Esophagus squamous epithelium (tissue), 5 donors: ENCODE measurements at regions not wholly inside any gene's neighbourhood (a gene's known extent, or its start where the extent isn't known, plus 50 kb on each side); places are given as distances from the start of the nearest gene placed in this dataset.

Experiments used
- DNase-seq: peaks from one replicate; lab custom pipeline; 2025; lab: John Stamatoyannopoulos, UW
- H3K27ac ChIP-seq, 4 donors: fragments of 200-600 bp; sonication (generic); one replicate each; pipeline ENCODE4 v1.5.1; 2016 to 2019; ENCODE audit warnings: mild to moderate bottlenecking in 1 of 4
- H3K27me3 ChIP-seq, 4 donors: fragments of 200-600 bp; sonication (generic); 1 replicate in 3 of 4; 2 replicates in 1 of 4; pipeline versions ENCODE4 v1.5.1 to v1.6.0; 2017 to 2021; ENCODE audit warnings: antibody characterized with exemption in 1 of 4
- H3K36me3 ChIP-seq, 3 donors: fragments of 200-600 bp; sonication (generic); one replicate each; pipeline ENCODE4 v1.5.1; 2016 to 2019
- H3K4me1 ChIP-seq, 3 donors: fragments of 200-600 bp; sonication (generic); one replicate each; pipeline ENCODE4 v1.5.1; 2017 to 2019
- H3K4me3 ChIP-seq, 4 donors: fragments of 200-600 bp; sonication (generic); 1 replicate in 3 of 4; 2 replicates in 1 of 4; pipeline ENCODE4 v1.5.1; 2016 to 2019; ENCODE audit warnings: mild to moderate bottlenecking in 2 of 4, moderate library complexity in 1 of 4
- H3K9me3 ChIP-seq, 3 donors: fragments of 200-600 bp; sonication (generic); one replicate each; pipeline ENCODE4 v1.5.1; 2016 to 2019
- CTCF ChIP-seq, 6 experiments: fragments of 450-650 bp in 4 of 6; fragments of 200-600 bp in 2 of 6; sonication (generic) in 2 of 6; IDR thresholded peaks; one replicate each; pipeline ENCODE4 v1.5.1; 2016 to 2019; ENCODE audit warnings: antibody characterized with exemption in 6 of 6, mild to moderate bottlenecking in 4 of 6, moderate library complexity in 4 of 6
- POLR2A ChIP-seq, 4 donors: fragments of 450-650 bp; IDR thresholded peaks; one replicate each; pipeline ENCODE4 v1.6.1; 2017; ENCODE audit warnings: antibody characterized with exemption in 4 of 4, mild to moderate bottlenecking in 4 of 4, moderate library complexity in 3 of 4
- WGBS, 2 donors: methylation state at CpG; one replicate each; pipeline ENCODE4 v1.1.5; 2018; 5-methylcytosine and 5-hydroxymethylcytosine counted together
- intact Hi-C: fragments of 100-400 bp; cut with DNase I; formaldehyde crosslinking; loops from one replicate; pipeline ENCODE4 v1.15.0; 2022
- donor health status: DM: yes; HTN: yes; CAD: no.

DNA sequence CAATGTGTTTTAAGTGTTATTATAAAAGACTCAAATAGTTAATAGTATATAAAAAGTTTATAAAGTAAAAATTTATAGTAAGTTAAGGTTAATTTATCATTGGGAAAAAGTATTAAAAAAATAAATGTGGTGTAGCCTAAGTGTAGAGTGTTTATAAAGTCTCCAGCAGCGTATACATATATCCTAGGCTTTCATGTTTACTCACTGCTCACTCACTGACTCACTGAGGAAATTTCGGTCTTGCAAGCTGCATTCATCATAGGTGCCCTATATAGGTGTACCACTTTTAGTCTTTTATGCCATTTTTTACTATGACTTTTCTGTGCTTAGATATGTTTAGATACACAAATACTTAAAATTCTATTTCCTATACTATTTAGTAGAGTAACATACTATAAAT, 866.0 kb downstream of the CBLN2 start:
- no peak overlapping the region for H3K4me3 ChIP-seq
- no peaks in the 10 kb centered on the region for H3K36me3 ChIP-seq
- H3K27me3 ChIP-seq, result no peaks in the 10 kb centered on the region
- TF ChIP-seq CTCF (IDR thresholded peaks at IDR 0.05), result no peak
- TF ChIP-seq POLR2A (IDR thresholded peaks at IDR 0.05), result no peak
- intact Hi-C loops, result no loop called here
- H3K27ac ChIP-seq, result no peak overlapping the region
- H3K9me3 ChIP-seq, result peaks cover 0 to 11% (median 0%) of the 10 kb centered on the region in 3 donors
- WGBS, 2 donors, result 42 to 58% methylated on average over 2 of the region's 2 CpGs
- DNase-seq, result no peak
- no peaks in the 10 kb centered on the region for H3K4me1 ChIP-seq

GRCh38 chr18:71673954-71674353, 870.2 kb downstream of the CBLN2 start:
- Histone ChIP-seq H3K36me3 (no peaks in the 10 kb centered on the region), H3K4me3 (no peak overlapping the region), H3K27me3 (no peaks in the 10 kb centered on the region), H3K4me1 (no peaks in the 10 kb centered on the region), H3K27ac (no peak overlapping the region), H3K9me3 (peaks cover 0 to 8% (median 0%) of the 10 kb centered on the region in 3 donors)
- intact Hi-C loops, result no loop called here
- no peak for DNase-seq
- no peak for TF ChIP-seq POLR2A (IDR thresholded peaks at IDR 0.05)
- TF ChIP-seq CTCF (IDR thresholded peaks at IDR 0.05), result no peak
- WGBS, 2 donors, result 69 to 83% methylated on average over 5 to 7 of the region's 10 CpGs

- H3K27ac ChIP-seq, result no peak overlapping the region
- intact Hi-C loops, result no loop called here
- H3K4me3 ChIP-seq, result no peak overlapping the region
- 50 to 89% methylated on average over 1 to 4 of the region's 5 CpGs for WGBS, 2 donors
- no peaks in the 10 kb centered on the region for H3K27me3 ChIP-seq
- TF ChIP-seq CTCF (IDR thresholded peaks at IDR 0.05) (no peak), POLR2A (IDR thresholded peaks at IDR 0.05) (no peak)
- DNase-seq, result no peak
- peaks cover 0 to 8% (median 0%) of the 10 kb centered on the region in 3 donors for H3K9me3 ChIP-seq
- H3K4me1 ChIP-seq, result no peaks in the 10 kb centered on the region
- no peaks in the 10 kb centered on the region for H3K36me3 ChIP-seq
Measured at GRCh38 chr18:71673498-71673897, 870.6 kb downstream of the CBLN2 start.

- H3K4me1 ChIP-seq, result no peaks in the 10 kb centered on the region
- no peaks in the 10 kb centered on the region for H3K36me3 ChIP-seq
- no peaks in the 10 kb centered on the region for H3K9me3 ChIP-seq
- TF ChIP-seq POLR2A (IDR thresholded peaks at IDR 0.05) (no peak), CTCF (IDR thresholded peaks at IDR 0.05) (no peak)
- H3K27me3 ChIP-seq, result no peaks in the 10 kb centered on the region
- 71 to 88% methylated on average over 2 of the region's 2 CpGs for WGBS, 2 donors
- H3K27ac ChIP-seq, result no peak overlapping the region
- intact Hi-C loops, result no loop called here
- no peak for DNase-seq
- no peak overlapping the region for H3K4me3 ChIP-seq
Measured at GRCh38 chr18:71666481-71666880, 877.7 kb downstream of the CBLN2 start.

DNA sequence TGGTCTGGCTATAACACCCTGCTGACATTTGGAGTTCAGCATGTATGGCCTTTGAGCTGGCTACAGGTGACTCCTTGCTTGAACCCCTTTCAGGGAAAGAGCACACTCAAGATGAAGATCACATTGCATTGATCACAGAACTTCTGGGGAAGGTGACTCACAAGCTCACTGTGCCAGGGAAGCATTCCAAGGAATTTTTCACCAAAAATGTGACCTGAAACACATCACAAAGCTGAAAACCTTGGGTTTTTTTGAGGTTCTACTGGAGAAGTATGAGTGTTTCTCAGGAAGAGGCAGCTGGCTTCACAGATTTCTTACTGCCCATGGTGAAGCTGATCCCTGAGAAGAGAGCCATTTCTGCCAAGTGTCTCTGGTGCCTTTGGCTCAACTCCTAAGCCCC, 879.0 kb downstream of the CBLN2 start:
- intact Hi-C loops, result no loop called here
- no peaks in the 10 kb centered on the region for H3K9me3 ChIP-seq
- no peaks in the 10 kb centered on the region for H3K36me3 ChIP-seq

More for the DNA sequence above, 879.0 kb downstream of the CBLN2 start:
- DNase-seq, result no peak
- no peak overlapping the region for H3K4me3 ChIP-seq
- TF ChIP-seq CTCF (IDR thresholded peaks at IDR 0.05) (no peak), POLR2A (IDR thresholded peaks at IDR 0.05) (no peak)
- no peak overlapping the region for H3K27ac ChIP-seq
- no peaks in the 10 kb centered on the region for H3K4me1 ChIP-seq
- no peaks in the 10 kb centered on the region for H3K27me3 ChIP-seq
